CD14-positive monocyte (primary cell): ENCODE measurements at regions not wholly inside any gene's neighbourhood (a gene's known extent, or its start where the extent isn't known, plus 50 kb on each side); places are given as distances from the start of the nearest gene placed in this dataset.
"Not testable (repeated sequence)": the region's sequence is repeated elsewhere in the genome, so short reads cannot be mapped to it uniquely, and the experiment has no call there.

Source experiments
- DNase-seq, 3 donors: peaks; one replicate each; pipeline ENCODE4 v3.0.0-alpha.2; 2011 to 2022
- H2AFZ ChIP-seq: 2 replicates; pipeline ENCODE4 v1.6.0; 2012; ENCODE audit warnings: mild to moderate bottlenecking, low read depth, low read length, inconsistent platforms; ENCODE audit not compliant: insufficient read depth, poor library complexity, severe bottlenecking
- H3K27ac ChIP-seq, 2 donors: 1 replicate in 1 of 2; 2 replicates in 1 of 2; pipeline ENCODE4 v1.5.1; 2012 to 2013; ENCODE audit warnings: low read length in 2 of 2, control low read depth in 1 of 2, inconsistent platforms in 1 of 2, low read depth in 1 of 2, mild to moderate bottlenecking in 1 of 2
- H3K27me3 ChIP-seq, 2 donors: one replicate each; pipeline versions ENCODE4 v1.6.0 to v1.6.1; 2011 to 2013; ENCODE audit warnings: low read length in 2 of 2; ENCODE audit not compliant: control insufficient read depth in 2 of 2, insufficient read depth in 2 of 2
- H3K36me3 ChIP-seq, 2 donors: replicated peaks in 1 of 2; 1 replicate in 1 of 2; 2 replicates in 1 of 2; pipeline versions ENCODE4 v1.5.1 to v1.6.1; 2012 to 2013; ENCODE audit warnings: low read length in 2 of 2, control low read depth in 1 of 2, inconsistent platforms in 1 of 2, mild to moderate bottlenecking in 1 of 2; ENCODE audit not compliant: insufficient read depth in 2 of 2, control insufficient read depth in 1 of 2
- H3K4me1 ChIP-seq, 2 donors: 1 replicate in 1 of 2; 2 replicates in 1 of 2; pipeline versions ENCODE4 v1.5.1 to v1.6.1; 2012 to 2013; ENCODE audit warnings: low read length in 2 of 2, control low read depth in 1 of 2, inconsistent platforms in 1 of 2, mild to moderate bottlenecking in 1 of 2, moderate library complexity in 1 of 2; ENCODE audit not compliant: insufficient read depth in 2 of 2, control insufficient read depth in 1 of 2
- H3K4me2 ChIP-seq: replicated peaks from 2 replicates; pipeline ENCODE3; 2012; ENCODE audit warnings: low read length, moderate library complexity, mild to moderate bottlenecking; ENCODE audit not compliant: poor library complexity, severe bottlenecking; ENCODE audit errors: extremely low read depth
- H3K4me3 ChIP-seq, 3 experiments: fragments of 200-600 bp in 1 of 3; sonication (generic) in 1 of 3; replicated peaks in 1 of 3; 1 replicate in 2 of 3; 2 replicates in 1 of 3; pipeline ENCODE4 v1.5.1; 2011 to 2013; ENCODE audit warnings: low read length in 3 of 3, mild to moderate bottlenecking in 3 of 3, control low read depth in 2 of 3, low read depth in 2 of 3, inconsistent platforms in 1 of 3, moderate library complexity in 1 of 3
- H3K79me2 ChIP-seq: 2 replicates; pipeline ENCODE4 v1.6.0; 2012; ENCODE audit warnings: mild to moderate bottlenecking, control low read depth, inconsistent platforms, low read length, moderate library complexity; ENCODE audit not compliant: insufficient read depth
- H3K9ac ChIP-seq: 2 replicates; pipeline ENCODE4 v1.6.0; 2017; ENCODE audit warnings: low read length, mild to moderate bottlenecking; ENCODE audit not compliant: insufficient read depth, poor library complexity, severe bottlenecking
- H3K9me3 ChIP-seq, 2 donors: replicated peaks in 1 of 2; 1 replicate in 1 of 2; 2 replicates in 1 of 2; pipeline versions ENCODE4 v1.5.1 to v1.6.1; 2012 to 2013; ENCODE audit warnings: low read length in 2 of 2, control low read depth in 1 of 2; ENCODE audit not compliant: control insufficient read depth in 1 of 2, insufficient read depth in 1 of 2
- H4K20me1 ChIP-seq: 2 replicates; pipeline ENCODE4 v1.6.0; 2012; ENCODE audit warnings: mild to moderate bottlenecking, low read length, control low read depth, moderate library complexity; ENCODE audit not compliant: insufficient read depth
- H3K27ac Mint-ChIP-seq, 7 donors: one replicate each; pipeline ENCODE4 v1.8.0; 2020; ENCODE audit warnings: mild to moderate bottlenecking in 7 of 7, mixed read lengths in 7 of 7, moderate library complexity in 6 of 7, inconsistent platforms in 2 of 7
- H3K27me3 Mint-ChIP-seq, 3 donors: one replicate each; pipeline ENCODE4 v1.8.0; 2021 to 2022; ENCODE audit warnings: low read depth in 3 of 3, mild to moderate bottlenecking in 3 of 3, mixed read lengths in 3 of 3, moderate library complexity in 3 of 3, inconsistent platforms in 1 of 3
- H3K36me3 Mint-ChIP-seq, 2 donors: one replicate each; pipeline ENCODE4 v1.8.0; 2020; ENCODE audit warnings: mixed read lengths in 2 of 2, inconsistent platforms in 1 of 2, mild to moderate bottlenecking in 1 of 2
- H3K4me1 Mint-ChIP-seq: one replicate; pipeline ENCODE4 v1.8.0; 2020; ENCODE audit warnings: mild to moderate bottlenecking, mixed read lengths
- H3K4me3 Mint-ChIP-seq, 2 donors: one replicate each; pipeline ENCODE4 v1.8.0; 2020; ENCODE audit warnings: mild to moderate bottlenecking in 2 of 2, mixed read lengths in 2 of 2, moderate library complexity in 1 of 2
- H3K9me3 Mint-ChIP-seq, 7 donors: one replicate each; pipeline ENCODE4 v1.8.0; 2020 to 2022; ENCODE audit warnings: mixed read lengths in 7 of 7, mild to moderate bottlenecking in 6 of 7, moderate library complexity in 6 of 7, inconsistent platforms in 2 of 7
- WGBS: methylation state at CpG from one replicate; pipeline ENCODE4 v1.1.5; 2013; ENCODE audit warnings: missing lambda C conversion rate; ENCODE audit not compliant: insufficient coverage; 5-methylcytosine and 5-hydroxymethylcytosine counted together
- intact Hi-C, 2 donors: fragments of 100-400 bp; cut with micrococcal nuclease; formaldehyde crosslinking; loops; one replicate each; pipeline versions ENCODE4 v1.15.0 to v1.15.1; 2023
- TF ChIP-seq, protein P1 (sequence below): fragments of 200-600 bp; IDR thresholded peaks from one replicate; pipeline ENCODE4 v1.8.0; 2022; ENCODE audit warnings: antibody characterized with exemption, mild to moderate bottlenecking

GRCh38 chr6:121890307-121890910 is 455.0 kb downstream of the GJA1 start:
- H4K20me1 ChIP-seq = no peaks in the 10 kb centered on the region
- H3K4me1 ChIP-seq = no peaks in the 10 kb centered on the region
- H3K27ac Mint-ChIP-seq = no peak overlapping the region
- H3K4me1 Mint-ChIP-seq = no peaks in the 10 kb centered on the region
- H2AFZ ChIP-seq = no peak overlapping the region
- no peaks in the 10 kb centered on the region for H3K27me3 Mint-ChIP-seq
- no peak overlapping the region for H3K9ac ChIP-seq
- TF ChIP-seq, protein P1, sequence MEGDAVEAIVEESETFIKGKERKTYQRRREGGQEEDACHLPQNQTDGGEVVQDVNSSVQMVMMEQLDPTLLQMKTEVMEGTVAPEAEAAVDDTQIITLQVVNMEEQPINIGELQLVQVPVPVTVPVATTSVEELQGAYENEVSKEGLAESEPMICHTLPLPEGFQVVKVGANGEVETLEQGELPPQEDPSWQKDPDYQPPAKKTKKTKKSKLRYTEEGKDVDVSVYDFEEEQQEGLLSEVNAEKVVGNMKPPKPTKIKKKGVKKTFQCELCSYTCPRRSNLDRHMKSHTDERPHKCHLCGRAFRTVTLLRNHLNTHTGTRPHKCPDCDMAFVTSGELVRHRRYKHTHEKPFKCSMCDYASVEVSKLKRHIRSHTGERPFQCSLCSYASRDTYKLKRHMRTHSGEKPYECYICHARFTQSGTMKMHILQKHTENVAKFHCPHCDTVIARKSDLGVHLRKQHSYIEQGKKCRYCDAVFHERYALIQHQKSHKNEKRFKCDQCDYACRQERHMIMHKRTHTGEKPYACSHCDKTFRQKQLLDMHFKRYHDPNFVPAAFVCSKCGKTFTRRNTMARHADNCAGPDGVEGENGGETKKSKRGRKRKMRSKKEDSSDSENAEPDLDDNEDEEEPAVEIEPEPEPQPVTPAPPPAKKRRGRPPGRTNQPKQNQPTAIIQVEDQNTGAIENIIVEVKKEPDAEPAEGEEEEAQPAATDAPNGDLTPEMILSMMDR = no peak
- intact Hi-C loops = no loop called here
- no peaks in the 10 kb centered on the region for H3K27me3 ChIP-seq
- H3K4me2 ChIP-seq = no peak overlapping the region
- no peaks in the 10 kb centered on the region for H3K36me3 Mint-ChIP-seq
- no peak for DNase-seq
- H3K27ac ChIP-seq = no peak overlapping the region
- no peaks in the 10 kb centered on the region for H3K36me3 ChIP-seq
- no peak overlapping the region for H3K4me3 ChIP-seq
- H3K4me3 Mint-ChIP-seq = no peak overlapping the region
- H3K9me3 Mint-ChIP-seq = peaks cover 0 to 2% (median 0%) of the 10 kb centered on the region in 7 donors
- WGBS = no CpG with 5 or more reads among the region's 2 CpGs
- H3K9me3 ChIP-seq = no peaks in the 10 kb centered on the region
- H3K79me2 ChIP-seq = no peaks in the 10 kb centered on the region

- H3K9me3 Mint-ChIP-seq, H3K9ac ChIP-seq, H3K4me1 ChIP-seq, H3K9me3 ChIP-seq, H3K4me2 ChIP-seq, H3K79me2 ChIP-seq, H3K4me1 Mint-ChIP-seq, DNase-seq, H3K36me3 Mint-ChIP-seq, H3K4me3 Mint-ChIP-seq, intact Hi-C loops, H4K20me1 ChIP-seq, H3K27me3 ChIP-seq, H3K27me3 Mint-ChIP-seq, H3K36me3 ChIP-seq, H3K27ac Mint-ChIP-seq, H3K27ac ChIP-seq, H3K4me3 ChIP-seq, H2AFZ ChIP-seq: not testable (repeated sequence)
- 63% methylated on average over 4 of the region's 5 CpGs for WGBS
These were observed 460.3 kb downstream of the GJA1 start for GRCh38 chr6:121895731-121896130.
